NCI-H460 (cell line): ENCODE measurements at regions not wholly inside any gene's neighbourhood (a gene's known extent, or its start where the extent isn't known, plus 50 kb on each side); places are given as distances from the start of the nearest gene placed in this dataset.
A peak's percentile ranks its signal among the peaks of the same experiment; 100 is the strongest.
"Not testable (repeated sequence)": the region's sequence is repeated elsewhere in the genome, so short reads cannot be mapped to it uniquely, and the experiment has no call there.

Experiments used
- DNase-seq: peaks from one replicate; pipeline ENCODE4 v3.0.0-alpha.2; 2016; ENCODE audit warnings: low read depth; ENCODE audit errors: extremely low read depth

DNA sequence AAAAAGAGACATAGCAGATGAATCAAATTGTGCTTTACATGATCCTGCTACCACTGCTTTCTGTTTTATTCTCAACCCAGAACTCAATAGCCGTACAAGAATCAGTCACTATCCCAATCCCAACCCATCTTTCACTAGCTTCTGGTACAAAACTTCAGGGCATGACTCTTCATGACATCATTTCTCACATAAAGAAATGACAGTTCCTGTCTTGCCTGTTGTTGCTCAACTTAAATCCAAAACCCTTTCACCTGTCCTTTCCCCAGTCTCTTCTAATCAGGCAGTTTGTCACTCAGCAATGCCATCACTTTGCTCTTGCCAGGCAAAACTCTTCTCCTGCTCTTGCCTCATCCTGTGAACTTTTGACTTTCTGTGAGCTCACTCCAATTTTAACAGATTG is 962.8 kb downstream of the GALC start:
- no peak for DNase-seq

DNA sequence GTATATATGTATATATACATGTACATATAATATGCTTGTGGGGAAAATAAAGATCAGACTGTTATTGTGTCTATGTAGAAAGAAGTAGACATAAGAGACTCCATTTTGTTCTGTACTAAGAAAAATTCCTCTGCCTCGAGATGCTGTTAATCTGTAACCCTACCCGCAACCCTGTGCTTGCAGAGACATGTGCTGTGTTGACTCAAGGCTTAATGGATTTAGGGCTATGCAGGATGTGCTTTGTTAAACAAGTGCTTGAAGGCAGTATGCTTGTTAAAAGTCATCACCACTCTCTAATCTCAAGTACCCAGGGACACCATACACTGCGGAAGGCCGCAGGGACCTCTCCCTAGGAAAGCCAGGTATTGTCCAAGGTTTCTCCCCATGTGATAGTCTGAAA is 972.9 kb downstream of the GALC start:
- DNase-seq: not testable (repeated sequence)

DNA sequence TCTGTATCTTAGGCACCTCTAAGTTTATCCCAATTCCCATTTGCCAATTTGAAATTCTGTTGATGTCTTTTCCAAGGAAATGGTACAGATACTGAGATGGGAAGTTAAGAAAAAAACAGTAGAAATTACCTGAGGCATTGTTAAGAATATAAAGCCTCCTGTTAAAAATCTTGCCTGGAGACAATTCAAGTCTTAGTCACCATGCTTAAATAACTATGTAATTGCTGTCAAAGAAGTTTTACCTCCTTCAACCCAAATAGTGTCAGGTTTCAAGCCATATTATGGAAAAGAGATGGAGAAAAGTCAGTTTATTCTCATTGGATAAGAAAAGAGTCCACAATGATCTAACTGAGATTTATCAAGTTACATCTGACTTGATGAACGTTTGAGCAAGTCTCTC is 974.7 kb downstream of the GALC start:
- no peak for DNase-seq

DNA sequence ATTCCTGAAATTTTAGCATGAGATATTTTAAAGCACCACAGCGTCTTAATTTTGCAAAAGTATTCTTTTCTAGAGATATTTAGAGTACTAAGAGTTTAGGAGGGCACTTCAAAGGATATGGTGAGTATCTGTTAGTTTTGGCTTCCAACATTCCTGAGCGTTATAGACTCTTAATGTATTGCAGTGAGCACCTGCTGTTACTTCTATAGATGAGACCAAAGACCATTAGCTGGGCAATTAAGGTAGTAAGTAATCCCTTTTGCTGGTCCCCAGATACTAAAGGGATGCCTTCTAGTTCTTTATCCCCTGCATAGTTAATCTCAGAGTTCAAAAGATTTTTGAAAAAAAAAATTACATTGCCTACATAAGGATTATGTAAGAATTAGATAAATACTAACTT is 975.6 kb downstream of the GALC start:
- no peak for DNase-seq

DNA sequence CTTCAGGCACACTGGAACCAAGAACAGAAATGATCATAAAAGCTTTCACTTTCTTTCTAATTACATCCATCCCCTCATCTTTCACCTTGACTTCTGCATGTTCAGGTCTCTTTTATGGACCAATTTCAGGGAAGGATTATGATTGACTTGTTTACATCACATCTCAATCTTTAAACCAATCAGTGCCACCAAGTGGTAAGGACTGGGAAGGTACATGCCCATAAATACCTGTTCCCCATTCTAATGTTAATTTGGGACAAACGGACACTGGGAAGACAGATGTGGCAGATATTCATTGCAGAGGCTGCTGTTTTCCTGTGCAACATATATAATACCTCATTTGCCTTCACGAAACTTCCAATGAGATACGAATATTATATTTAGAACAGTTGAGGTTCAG is 978.1 kb downstream of the GALC start:
- DNase-seq: no peak

DNA sequence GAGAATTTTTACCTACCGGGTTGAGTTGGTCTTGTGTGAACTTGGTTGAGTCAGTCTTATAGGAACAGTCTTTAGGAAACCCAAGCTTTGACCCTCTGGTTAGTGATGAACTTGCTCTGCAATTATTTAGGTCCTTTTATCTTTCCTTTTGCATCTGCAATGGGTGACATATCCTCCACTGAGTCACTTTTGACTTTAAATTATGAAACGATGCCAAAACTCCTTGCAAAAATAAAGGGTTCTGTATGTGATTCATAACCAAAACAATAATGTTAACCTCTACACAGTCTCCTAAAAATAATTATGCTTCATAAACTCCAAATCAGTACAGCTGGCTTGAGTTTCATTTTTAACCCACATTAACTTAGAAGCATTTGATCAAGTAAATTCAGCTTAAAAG is 979.4 kb downstream of the GALC start:
- no peak for DNase-seq

DNA sequence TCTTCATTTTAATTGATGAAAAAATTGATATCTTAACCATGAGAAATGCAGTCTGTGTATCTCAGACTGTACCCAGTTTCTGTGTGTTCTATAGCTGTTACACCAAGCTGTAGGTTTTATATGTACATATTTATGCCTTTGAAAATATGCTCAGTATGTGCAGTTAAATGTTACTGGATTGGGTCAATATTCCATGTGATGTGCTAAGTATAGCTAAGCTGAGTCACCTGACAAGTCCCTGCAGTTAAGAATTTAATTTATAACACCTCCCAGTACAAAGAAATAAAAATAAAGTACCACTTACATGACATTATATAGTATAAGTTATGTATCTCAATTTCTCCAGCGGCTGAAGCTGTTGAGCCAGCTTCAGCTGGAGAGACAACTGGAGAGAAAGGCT is 984.0 kb downstream of the GALC start:
- DNase-seq: no peak

DNA sequence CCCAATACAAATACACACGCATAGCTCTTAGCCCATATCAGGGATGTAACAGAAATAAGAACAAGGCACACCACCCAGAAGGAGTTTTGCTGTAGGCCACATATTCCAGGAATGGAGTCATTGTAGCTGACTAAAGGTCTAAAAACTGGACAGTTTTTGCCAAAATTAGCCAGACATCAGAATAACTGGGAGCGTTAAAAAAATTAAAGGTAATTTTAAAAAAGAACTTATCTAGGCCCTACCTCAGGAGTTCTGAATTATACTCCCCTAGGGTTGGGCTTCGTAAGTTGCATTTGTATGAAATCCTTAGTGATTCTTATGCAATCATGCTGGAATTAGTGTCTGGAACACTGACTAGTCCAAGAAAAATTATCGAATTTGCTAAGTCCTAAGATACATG is 987.7 kb downstream of the GALC start:
- no peak for DNase-seq

DNA sequence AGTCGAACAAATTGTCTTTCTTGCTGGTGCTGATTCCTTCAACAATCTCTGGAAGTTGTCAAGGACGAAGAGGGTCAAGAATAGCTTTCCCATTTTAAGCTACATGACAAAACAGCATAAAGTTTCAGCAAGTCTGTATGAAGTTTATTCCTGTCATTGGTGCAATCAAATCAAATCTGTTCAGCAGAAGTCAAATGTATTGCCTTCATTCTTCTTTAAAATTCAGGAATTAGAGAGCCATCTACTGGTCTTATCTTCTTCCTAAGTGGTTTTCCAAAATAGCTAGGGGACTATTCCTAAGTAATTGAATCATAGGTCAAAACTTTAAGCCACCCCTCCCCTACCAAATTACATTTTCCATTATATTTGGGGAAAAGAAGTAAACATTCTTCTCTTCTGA is 990.2 kb downstream of the GALC start:
- no peak for DNase-seq

DNA sequence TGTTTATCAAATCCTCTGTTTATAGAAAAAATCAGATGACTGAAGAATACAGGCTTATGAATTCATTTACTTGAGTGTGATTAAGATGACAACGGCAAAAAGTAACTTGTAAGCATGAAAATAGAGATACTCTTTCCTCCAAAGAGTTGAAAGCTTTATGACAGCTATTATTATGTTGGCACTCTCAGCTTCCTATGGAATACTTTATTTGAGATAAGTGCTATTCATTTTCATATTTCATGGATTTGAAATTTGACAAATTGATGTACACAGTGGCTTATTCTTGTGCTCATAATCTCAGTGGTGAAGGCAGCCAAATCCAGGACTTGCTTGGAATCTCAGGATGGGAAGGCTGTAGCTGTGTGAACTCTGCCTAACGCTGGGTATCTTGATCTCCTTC is 991.6 kb downstream of the GALC start:
- DNase-seq: no peak

DNA sequence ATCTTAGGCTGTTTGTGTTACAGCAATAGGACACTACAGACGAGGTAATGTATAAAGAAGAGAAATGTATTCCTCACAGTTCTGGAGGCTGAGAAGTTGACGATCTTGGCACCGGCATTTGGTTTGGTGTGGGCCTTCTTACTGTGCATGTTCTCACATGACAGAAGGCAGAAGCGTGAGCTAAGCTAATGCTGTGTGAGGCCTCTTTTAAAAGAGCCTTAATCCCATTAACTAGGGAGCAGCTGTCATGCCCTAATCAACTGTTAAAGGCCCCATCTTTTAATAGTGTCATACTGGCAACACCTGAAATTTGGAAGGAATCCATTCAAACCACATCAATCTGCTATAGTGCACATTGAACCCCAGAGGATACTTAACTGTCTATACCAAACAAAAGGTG is 992.9 kb downstream of the GALC start:
- no peak for DNase-seq

DNA sequence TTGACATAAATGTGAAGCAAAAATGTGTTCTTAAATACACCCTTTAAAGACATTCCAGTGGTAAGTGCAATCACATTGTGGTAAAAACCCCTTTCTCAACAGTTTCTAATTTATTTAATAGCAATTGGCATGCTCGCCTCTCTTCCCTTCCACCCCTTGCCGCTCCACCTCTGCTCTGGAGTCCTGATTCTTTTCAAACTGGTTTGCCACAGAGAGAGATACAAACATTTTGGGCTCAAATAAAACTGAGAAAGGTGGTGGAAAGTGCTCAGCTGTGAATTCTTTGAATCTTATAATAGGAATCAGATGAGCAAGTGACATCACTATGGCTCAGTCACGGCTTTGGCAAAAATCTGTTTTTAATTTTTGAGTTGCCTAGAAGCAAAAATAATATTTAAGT is 993.9 kb downstream of the GALC start:
- DNase-seq: no peak

DNA sequence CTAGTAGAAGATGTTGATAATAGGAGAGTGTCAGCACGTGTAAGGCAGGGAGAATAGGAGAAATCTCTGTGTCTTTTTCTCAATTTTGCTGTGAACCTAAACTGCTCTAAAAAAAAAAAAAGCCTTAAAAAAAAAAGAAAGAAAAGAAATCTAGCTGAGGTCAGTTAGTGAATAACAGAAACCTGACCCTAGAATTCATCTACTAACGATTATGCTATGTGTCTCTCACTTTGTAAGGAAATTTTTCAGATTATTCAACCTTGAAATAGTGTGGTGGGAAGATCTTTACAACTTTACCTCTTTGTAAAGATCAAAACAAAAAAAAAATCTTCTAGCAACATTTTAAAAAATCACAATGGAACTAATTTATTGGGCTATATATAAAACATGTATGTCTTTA is 995.7 kb downstream of the GALC start:
- no peak for DNase-seq

DNA sequence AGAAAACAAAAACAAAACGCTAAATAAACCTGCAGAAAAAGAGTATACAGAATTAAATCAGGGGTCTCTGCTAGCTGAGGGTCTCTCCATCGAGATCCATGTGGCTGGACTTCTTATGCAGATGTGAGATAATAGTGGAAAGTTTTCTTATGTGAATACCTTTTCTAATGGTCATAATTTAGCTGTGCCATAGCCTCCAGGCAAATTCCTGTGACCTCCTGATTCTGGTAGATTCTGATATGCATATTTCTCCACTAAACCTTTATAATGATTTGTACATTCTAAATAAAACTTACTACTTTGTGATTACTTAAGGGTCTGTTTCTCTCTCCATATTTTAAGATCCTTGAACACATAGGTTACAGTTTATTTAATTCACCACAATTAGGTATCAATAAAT is 1002.6 kb downstream of the GALC start:
- no peak for DNase-seq

DNA sequence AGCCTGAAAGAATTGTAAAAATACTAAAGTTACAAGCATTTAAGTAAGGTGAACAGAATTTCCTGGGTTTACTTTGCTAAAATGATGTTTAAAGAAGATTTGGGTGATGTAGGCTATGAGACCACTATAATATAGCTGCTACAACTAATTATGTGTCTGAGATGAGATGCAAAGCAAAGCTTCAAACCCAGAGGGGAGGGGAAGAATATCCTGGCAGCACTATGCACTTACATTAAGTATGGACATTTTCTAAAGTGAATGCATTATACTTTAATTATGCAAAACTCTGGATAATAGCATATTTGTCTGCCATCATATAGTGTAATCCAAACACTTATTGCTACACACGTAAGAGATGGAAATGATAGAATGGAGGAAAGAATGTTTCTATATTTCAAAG is 1003.7 kb downstream of the GALC start:
- DNase-seq: no peak

DNA sequence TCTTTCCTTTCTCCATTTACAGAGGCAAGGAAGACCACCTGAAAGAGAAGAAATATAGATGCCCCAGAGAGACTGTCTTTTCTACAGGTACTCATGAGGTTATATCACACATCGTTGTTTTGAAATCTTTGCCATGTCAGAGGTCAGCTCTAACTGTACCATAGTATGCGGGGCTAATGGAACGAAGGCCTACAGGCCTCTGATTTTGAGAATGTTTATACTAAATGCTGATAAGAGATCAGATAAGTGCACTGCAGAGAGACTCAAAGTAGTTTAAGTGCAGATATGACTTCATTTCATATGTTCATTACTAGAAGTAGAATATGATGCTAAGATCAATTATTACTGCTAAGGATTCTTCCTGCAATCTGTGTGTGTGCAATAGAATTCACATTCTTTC is 1005.0 kb downstream of the GALC start:
- no peak for DNase-seq

DNA sequence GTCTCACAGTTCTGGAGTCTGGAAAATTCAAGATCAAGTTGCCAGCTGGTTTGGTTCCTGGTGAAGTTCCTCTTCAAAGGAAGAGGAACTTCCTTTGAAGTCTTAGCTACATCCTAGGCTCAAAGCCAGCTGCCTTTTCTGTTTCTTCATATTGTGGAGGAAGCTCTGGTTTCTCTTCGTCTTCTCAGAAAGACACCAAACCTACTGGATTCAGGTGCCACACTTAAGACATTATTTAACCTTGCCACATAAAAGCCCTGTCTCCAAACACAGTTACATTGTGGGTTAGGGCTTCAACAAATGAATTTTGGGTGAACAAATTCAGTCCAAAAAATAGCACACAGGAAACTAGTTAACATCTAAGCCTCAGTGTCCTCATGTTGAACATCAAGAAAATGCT is 1019.8 kb downstream of the GALC start:
- no peak for DNase-seq

DNA sequence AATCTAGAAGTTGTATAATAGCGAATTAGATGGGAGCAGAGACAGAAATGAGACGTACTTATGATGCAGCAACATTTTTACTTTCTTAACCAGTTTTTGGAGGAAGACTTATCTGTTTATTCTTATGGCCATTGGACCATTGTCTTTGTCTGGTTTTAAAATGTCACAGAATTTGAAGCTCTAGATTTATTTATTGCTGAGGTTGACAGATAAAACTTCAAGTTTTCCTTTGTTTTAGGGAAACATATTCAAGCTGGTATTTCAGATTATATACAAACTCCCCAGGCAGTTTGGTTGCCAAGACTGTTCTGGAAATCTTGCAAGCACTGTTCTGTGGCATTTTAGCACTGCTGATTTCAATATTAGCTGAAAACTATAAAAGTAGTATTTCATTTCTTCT is 1021.7 kb downstream of the GALC start:
- no peak for DNase-seq

DNA sequence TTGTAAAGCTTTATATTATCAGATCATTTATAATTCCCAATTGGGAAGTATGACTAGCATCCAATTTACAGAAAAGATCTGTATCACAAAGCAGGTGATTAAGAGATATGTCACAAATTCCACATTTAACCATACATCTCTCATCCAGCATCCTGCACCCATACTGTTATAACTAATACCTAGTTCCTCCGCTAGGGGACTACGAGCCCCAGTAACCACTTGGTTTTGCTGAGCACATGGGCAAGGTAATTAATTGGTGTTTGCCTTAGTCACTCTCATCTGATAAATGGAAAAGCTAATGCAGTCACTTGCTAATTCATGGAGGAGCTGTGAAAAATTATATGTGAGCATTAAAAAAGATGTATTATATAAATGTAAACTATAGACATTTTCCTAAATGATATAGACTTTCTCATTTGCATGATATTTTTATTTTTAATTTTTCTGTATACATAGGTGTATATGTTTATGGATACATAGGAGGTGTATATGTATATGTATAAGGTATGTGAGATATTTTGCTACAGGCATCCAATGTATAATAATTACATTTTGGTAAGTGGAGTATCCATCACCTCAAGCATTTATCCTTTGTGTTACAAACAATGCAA is 1031.8 kb downstream of the GALC start:
- peak; percentile 14 for DNase-seq

DNA sequence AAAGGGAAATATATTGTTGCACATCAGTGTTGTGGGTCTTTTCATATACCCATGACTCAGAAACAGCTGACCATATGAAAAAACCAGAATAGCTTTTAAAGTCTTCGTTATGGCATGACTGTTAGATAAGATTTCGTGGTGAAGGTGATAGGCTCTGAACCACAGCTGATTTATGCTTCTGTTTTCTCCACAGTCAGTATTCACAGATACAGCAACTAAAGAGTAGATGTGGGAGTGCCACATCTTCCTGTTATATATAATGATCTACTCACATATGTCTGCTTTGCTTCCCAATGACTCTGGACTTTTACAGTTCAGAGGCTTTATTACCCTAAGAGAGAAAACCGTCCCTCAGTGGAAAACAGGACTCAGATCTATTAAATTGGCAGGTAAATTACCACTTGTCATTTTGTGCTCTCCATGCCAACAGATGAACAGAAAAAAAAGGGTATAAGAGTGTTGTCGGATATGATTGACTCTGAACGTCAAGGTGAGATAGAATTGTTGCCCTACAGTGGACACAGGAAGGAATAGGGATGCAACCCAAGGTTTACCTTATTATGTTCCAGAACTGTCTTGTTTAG is 1037.1 kb downstream of the GALC start:
- DNase-seq: no peak

DNA sequence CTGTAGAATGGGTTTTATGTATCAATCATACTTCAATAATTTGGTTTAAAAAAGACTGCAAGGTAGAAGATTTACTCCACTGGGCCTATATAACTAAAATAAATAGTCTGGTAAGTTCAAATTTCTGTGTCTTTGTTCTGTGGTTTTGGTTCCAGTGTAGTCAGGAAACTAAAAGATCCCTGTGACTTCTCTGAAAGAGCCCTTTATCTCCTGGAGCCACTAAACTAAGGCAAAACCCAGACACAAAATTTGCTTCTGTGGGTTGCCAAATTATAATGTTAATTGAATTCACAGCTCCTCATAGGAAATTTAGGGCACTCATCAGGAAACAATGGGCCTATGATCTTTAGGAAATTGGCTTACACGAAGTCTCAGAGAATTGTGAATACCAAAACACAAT is 1038.4 kb downstream of the GALC start:
- DNase-seq: no peak

DNA sequence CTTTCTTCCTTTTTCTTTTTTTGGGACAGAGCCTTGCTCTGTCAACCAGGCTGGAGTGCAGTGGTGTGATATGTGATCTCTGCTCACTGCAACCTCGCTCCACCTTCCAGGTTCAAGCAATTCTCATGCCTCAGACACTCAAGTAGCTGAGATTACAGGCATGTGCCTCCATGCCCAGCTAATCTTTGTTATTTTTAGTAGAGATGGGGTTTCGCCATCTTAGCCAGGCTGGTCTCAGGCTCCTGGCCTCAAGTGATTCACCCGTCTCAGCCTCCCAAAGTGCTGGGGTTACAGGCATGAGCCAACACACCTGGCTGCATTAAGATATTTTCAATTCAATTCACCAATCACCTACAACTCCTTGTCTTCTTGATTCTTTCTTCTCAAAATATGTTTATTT is 1046.5 kb downstream of the GALC start:
- no peak for DNase-seq

DNA sequence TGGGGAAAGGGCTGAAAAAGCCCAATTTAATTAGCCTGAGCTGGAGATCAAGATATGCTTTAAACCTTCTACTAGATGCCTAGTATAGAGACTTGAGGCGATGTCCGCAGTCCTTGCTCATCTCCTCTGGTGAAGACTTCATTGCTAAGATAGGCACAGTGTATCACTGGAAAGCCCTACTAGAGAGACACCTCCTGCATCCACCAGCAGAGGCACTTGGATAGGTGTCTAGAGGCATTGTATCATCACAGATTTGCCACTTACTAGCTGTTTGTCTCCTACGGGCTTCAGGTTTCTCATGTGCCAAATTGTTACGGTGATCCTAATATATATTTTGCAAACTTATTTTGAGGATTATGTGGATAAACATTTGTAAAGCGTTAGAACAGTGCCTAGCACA is 1048.5 kb downstream of the GALC start:
- no peak for DNase-seq
